GM21528 (cell line): ENCODE measurements at regions not wholly inside any gene's neighbourhood (a gene's known extent, or its start where the extent isn't known, plus 50 kb on each side); places are given as distances from the start of the nearest gene placed in this dataset.
A peak's percentile ranks its signal among the peaks of the same experiment; 100 is the strongest.
"Not testable (repeated sequence)": the region's sequence is repeated elsewhere in the genome, so short reads cannot be mapped to it uniquely, and the experiment has no call there.

Experiments used
- ATAC-seq: cut with Tn5 transposase; IDR thresholded peaks from one replicate; pipeline ENCODE4 v1.9.1; 2021; ENCODE audit warnings: mild to moderate bottlenecking, moderate library complexity; ENCODE audit not compliant: unreplicated experiment, low FRiP score

GRCh38 chr3:87737817-87738216 lies 321.0 kb downstream of the CGGBP1 start:
- not testable (repeated sequence) for ATAC-seq

- ATAC-seq = no peak
These were observed 325.0 kb downstream of the CGGBP1 start for GRCh38 chr3:87733671-87734367.

GRCh38 chr3:87732294-87732693 lies 326.5 kb downstream of the CGGBP1 start:
- ATAC-seq = no peak

GRCh38 chr3:87727783-87728182 lies 331.0 kb downstream of the CGGBP1 start:
- no peak for ATAC-seq

GRCh38 chr3:87719060-87719459 lies 339.7 kb downstream of the CGGBP1 start:
- ATAC-seq = no peak

- ATAC-seq = no peak
These were observed 348.3 kb downstream of the CGGBP1 start for GRCh38 chr3:87710511-87710910.

- no peak for ATAC-seq
These were observed 348.8 kb downstream of the CGGBP1 start for GRCh38 chr3:87710028-87710427.

- no peak for ATAC-seq
These were observed 352.6 kb downstream of the CGGBP1 start for GRCh38 chr3:87706176-87706575.

- ATAC-seq = no peak
These were observed 356.2 kb downstream of the CGGBP1 start for GRCh38 chr3:87702600-87702999.

GRCh38 chr3:87696124-87697013 lies 362.4 kb downstream of the CGGBP1 start:
- no peak for ATAC-seq

GRCh38 chr3:87694678-87695077 lies 364.1 kb downstream of the CGGBP1 start:
- no peak for ATAC-seq

GRCh38 chr3:87691109-87691508 lies 367.7 kb downstream of the CGGBP1 start:
- ATAC-seq = no peak

- ATAC-seq = not testable (repeated sequence)
These were observed 379.7 kb downstream of the CGGBP1 start for GRCh38 chr3:87678984-87679660.

- ATAC-seq = peak; percentile 99
These were observed 384.2 kb downstream of the CGGBP1 start for GRCh38 chr3:87674397-87675161.

- no peak for ATAC-seq
These were observed 385.7 kb downstream of the CGGBP1 start for GRCh38 chr3:87673132-87673531.

- no peak for ATAC-seq
These were observed 377.8 kb upstream of the POU1F1 start for GRCh38 chr3:87654184-87654583.

- ATAC-seq = not testable (repeated sequence)
These were observed 376.8 kb upstream of the POU1F1 start for GRCh38 chr3:87653138-87653537.

GRCh38 chr3:87634426-87634825 lies 358.0 kb upstream of the POU1F1 start:
- ATAC-seq = no peak

GRCh38 chr3:87627316-87627715 lies 350.9 kb upstream of the POU1F1 start:
- no peak for ATAC-seq

- no peak for ATAC-seq
These were observed 350.2 kb upstream of the POU1F1 start for GRCh38 chr3:87626546-87626945.
